Activated CD4-positive, CD25-positive, alpha-beta regulatory T cell treated with anti-CD3 and anti-CD28 coated beads, Interleukin-2, amount 50 U/mL, for 16 hours (primary cell): ENCODE measurements at regions not wholly inside any gene's neighbourhood (a gene's known extent, or its start where the extent isn't known, plus 50 kb on each side); places are given as distances from the start of the nearest gene placed in this dataset.
"Not testable (repeated sequence)": the region's sequence is repeated elsewhere in the genome, so short reads cannot be mapped to it uniquely, and the experiment has no call there.

Source experiments
- DNase-seq: peaks from one replicate; pipeline ENCODE4 v3.0.0-alpha.2; 2020; ENCODE audit warnings: low read depth, low spot score

DNA sequence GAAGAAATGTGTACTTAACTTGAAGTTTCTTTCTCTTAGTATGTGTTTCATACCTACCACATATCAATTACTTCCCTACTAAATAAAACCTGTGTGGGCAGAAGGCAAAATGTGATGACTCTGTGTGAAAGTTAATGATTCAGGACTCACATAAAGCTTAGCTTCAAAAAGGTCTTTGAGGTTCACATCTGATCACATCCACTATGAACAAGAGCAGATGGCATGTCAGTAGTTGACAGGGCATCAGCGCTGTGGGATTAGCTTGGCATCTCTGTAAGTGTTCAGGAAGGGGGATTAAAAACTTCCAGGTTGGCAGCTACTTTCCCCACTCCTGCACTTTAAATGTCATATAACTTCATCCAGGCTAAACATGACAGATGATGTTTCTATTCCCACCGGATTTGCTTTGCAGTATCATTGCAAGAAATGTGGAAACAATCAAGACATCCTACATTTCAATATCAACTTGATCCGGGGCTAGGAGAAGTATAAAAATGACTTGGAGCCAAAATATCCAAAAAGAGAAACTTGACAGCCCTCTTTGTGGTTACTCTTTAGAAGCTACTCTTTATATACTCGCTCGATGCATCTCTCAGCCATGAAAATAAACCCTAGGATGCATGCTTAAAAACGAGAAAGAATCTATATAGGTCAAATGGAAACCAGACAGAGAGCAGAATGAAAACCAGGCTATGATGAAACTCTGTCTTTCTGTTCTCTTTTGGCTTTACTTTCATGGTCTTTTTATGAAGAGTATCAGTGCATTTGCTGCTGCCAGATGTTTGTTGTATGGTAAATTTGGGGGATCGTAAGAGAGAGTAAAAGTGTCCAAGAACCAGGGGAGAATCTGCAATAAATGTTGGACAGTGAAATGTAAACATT, 273.1 kb upstream of the ALCAM start:
- no peak for DNase-seq

DNA sequence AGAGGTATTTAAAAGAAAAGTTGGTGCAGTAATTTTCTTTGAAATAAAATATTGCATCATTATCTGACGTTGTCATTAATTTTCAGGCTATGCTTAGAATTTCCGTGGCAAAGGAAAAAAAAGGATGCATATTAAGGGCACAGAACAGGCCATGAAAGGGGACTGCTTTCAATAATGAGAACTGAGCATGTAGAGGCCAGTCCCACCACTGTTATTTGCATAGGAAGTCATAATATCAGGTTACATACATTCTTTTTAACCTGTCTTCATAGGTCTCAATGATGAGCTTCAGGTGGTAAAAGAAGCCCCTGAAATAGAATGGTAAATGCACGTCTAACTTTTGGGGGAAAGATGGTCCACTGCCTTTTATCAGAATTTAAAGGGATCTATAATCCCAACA, 272.1 kb upstream of the ALCAM start:
- no peak for DNase-seq

DNA sequence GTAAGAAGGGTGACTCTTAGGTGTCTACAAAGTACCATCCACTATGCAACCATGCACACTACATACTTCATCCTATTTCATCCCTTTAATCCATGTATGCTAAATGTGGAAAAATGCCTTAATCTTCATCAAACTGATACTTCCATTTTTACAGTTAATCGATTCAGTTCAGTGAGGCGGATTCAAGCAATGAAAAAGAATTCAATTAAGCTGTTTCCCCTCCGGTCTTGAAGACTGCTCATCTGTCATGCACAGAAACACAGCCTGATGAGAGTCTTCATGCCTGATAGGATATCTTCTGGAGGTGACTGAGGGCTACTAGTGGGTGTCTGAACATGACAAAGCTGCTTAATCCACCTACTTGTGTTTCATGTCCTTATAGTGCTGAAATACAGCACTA, 270.6 kb upstream of the ALCAM start:
- no peak for DNase-seq

DNA sequence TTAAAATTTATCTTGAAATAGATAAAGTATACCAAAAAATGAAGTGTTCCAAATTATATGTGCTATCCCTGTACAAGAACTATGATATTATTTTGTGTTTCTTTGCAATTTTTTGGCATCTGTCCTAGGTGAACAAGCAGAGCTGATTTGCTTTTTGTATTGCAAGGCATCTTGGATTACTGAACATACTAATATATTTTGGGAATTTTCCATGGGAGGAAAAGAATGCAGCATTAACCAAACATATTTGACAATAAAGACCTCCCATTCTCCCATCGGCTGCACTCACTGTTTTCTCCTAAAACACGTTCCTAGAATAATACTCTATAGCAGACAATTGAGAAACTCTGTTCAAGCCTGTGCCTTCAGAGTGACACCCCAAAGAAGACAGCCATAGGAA, 265.1 kb upstream of the ALCAM start:
- DNase-seq = no peak

DNA sequence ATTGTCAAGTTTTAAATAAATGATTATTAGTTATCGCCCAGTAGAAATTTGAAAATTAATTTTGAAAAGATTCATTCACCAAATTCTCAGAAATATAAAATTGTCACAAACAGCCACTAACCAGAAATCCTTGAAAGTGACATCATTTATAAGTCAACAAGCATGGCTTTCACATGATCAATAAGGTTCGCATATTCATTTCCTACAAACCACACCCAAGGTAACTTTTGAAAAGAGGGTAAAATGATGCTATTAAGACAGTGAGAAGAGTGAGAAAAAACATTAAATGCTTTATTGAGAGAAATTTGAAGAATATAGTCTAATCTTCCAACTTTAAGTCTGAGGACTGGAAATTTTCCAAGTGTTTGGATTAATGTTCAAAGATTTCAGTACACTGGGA, 263.6 kb upstream of the ALCAM start:
- no peak for DNase-seq

DNA sequence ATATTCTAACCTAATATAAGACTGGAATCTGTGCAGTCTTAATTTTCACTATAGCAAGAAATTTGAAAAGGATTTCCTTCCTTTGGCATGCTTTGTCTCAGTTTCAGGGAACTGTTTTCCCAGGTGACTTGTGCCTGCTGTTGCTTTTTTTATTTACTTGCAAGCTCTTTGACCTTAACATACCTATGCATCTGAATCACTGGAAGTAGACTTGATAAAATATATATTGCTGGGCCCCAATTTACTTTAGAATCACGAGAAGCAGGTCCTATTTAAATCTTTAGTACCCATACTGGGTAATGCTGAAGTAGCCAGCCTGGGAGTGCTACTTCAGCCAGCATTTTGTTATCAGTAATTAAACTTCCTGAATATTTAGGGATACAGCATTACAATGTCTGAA, 257.9 kb upstream of the ALCAM start:
- DNase-seq = no peak

DNA sequence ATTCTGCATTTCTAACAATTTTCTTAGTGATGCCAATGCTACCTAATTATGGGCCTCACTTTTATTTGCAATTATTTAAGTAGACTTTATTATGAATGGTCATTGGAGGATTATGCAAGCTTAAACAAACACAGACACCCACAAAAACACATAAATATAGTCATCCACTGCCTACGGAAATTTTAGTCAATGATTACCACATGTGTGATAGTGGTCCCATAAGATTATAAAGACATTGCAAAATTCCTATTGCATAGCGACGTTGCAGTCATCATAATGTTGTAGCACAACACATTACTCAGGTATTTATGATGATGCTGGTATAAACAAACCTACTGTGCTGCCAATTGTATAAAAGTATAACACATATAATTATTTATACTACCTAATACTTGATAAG, 247.8 kb upstream of the ALCAM start:
- no peak for DNase-seq

DNA sequence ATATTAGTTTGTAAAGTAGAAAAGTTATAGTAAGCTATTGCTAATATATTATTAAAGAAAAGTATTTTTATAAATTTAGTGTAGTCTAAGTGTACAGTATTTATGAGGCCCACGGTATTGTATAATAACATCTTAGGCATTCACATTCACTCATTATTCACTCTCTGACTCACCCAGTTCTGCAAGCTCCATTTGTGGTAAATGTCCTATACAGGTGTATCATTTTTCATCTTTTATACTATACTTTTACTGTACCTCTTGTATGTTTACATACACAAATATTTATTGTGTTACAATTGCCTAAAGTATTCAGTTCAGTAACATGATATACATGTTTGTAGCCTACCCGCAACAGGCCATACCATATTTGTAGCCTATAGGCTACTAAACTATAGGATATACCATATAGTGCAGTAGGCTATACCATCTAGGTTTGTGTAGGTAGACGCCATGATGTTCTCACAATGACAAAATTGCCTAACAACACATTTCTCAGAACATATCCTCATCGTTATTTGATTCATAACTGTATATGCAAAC, 246.8 kb upstream of the ALCAM start:
- no peak for DNase-seq

DNA sequence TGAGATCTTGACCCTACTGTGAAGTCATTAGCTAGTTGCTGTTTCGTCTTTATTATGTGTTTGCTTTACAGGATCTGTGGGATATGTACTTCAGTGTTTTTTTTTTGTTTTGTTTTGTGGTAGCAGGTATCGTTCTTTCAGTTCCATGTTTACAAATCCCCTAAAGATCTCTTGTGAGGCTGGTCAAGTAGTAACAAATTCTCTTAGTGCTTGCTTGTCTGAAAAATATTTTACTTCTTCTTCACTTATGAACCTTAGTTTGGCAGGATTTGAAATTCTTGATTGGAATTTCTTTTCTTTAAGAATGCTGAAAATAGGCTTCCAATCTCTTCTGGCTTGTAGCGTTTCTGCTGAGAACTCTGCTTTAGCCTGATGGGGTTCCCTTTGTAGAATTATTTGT, 235.8 kb upstream of the ALCAM start:
- no peak for DNase-seq

DNA sequence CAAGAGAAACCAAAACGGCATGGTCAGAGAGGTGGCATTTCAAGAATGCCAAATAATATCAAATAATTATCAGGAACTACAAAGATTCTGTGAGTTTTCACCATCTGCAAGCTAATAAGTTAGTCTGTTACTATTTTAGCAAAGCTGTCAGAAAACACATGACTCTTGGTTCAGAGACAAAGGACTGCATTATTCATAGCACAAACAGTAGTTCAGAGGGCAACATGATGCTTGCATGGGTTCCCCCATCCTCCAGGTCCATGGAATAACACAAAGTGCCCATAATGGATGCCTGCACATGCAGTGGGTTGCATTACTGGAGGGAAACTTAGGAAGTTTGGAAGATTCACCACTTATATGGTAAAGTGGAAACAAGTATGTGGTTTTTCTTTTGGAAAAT, 228.8 kb upstream of the ALCAM start:
- no peak for DNase-seq

DNA sequence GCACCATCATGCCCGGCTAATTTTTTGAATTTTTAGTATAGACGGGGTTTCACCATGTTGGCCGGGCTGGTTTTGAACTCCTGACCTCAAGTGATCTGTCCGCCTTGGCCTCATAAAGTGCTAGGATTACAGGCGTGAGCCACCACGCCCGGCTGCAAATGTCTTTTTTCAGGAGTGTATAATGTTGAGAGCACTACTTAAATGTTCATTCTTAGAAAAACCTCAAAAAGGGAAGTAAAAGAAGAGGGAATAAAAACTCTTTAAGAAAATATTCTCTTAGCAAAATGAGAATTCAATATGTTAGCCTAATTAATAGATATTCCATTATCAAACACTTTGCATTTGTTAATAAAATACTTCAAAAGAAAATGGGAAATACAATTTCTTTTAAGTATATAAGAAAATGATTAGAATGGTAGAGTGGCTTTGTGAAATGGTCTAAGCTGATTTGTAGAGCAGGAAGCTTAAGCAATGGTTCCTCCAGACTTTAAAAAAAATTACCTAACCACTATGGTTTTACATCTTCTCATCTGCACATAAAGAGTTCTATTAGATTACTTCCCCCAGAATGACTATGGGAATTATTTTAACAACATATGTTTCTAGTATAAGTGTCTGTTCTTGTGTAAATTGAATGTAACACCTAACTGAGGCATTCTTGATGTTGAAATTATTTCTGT, 226.7 kb upstream of the ALCAM start:
- DNase-seq = no peak

DNA sequence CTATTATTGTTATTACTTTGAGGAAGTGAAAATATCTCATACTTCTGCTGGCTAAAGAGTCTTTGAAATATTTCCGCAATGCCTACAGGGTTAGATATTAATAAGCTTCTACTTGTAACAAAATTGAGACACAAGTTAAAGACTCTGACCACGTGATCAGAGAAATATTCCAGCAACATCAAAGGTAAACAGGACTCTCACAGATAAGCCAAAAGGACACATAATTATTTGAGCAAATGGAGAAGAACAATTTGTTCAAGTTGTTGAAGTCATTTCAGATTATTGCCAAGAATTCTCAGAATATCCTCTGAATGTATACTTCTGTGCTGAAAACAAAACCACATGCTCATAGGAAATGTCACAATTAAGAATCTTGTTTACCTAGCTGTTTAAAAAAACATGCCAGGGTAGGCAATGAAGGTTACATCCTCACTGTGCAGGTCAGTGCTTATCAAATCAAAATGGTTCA, 225.8 kb upstream of the ALCAM start:
- no peak for DNase-seq

DNA sequence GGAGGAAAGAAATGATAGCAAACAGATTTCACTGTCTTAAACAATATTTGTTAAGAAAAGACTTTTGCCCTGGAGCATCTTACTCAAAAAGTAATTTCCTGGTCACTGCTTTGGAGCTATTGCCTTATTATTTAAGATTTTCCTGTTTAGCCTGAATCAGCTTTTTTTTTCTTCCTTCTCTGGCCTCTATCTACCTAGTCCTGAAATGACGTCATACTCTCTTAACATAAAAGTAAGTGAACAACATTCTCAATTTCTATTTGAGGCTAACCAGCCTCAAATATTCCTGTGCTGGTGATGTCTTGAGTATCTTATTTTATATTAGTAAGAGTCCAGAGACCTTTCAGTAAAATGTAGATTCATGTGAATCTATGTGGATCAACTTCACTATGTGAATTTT, 221.9 kb upstream of the ALCAM start:
- DNase-seq = no peak

DNA sequence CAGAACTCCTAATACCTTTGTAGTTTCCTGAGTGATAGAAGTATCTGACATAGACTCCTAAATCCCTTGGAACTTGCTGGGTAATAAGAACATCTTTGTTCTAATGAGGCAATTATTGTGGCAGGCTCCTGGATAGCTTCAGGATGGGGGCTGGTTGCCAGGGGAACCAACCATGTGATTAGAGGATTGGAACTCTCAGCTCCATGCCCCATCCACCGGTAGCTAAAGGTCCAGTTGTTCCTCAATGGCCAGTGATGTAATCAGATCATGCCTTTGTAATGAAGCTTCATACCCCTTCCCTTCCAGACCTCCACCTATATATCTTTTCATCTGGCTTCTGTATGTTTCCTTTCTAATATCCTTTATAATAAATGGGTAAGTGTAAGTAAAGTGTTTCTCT, 221.2 kb upstream of the ALCAM start:
- DNase-seq = no peak

DNA sequence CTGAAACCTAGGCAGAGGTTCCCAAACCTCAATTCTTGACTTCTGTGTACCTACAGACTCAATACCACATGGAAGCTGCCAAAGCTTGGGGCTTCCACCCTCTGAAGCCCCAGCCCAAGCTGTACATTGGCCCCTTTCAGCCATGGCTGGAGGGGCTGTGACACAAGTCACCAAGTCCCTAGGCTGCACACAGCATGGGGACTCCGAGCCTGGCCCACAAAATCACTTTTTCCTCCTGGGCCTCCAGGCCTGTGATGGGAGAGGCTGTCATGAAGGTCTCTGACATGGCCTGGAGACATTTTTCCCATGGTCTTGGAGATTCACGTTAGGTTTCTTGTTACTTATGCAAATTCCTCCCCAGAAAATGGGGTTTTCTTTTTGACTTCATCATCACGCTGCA, 217.5 kb upstream of the ALCAM start:
- not testable (repeated sequence) for DNase-seq

DNA sequence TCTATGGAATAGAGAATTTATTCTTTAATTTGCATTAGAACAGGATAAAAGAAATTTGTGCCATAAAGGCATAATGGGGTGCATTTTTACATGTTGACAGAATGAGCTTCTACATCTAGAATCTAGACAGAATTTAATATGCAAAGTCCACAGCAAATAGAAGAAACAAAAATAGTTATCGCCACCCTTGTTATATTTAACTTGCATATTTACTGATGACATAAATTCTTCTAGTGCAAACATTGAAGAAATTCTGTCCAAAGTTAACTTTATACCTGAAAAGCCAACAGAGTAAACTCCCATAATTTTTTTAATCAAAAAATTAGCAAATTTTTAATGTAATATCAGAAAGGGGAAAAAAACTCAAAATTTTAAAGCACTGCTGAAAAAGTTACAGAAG, 213.7 kb upstream of the ALCAM start:
- no peak for DNase-seq

DNA sequence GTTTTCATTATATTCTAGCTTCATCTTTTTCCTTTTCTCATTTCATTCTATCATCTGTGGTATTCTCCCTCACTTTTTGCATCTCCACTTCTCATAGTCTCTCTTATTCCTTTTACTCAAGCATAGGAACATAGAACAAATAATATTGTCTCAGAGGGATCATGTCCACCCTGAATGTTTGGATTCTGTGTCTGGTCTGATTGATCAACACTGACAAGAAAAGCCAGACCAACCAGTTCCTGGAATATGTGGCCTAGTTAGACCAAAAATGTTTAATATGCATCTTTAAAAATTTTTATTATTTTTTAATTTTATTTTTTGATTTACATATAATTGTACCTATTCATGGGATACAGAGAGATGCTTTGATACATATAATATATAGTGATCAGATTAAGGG, 212.0 kb upstream of the ALCAM start:
- DNase-seq = no peak

DNA sequence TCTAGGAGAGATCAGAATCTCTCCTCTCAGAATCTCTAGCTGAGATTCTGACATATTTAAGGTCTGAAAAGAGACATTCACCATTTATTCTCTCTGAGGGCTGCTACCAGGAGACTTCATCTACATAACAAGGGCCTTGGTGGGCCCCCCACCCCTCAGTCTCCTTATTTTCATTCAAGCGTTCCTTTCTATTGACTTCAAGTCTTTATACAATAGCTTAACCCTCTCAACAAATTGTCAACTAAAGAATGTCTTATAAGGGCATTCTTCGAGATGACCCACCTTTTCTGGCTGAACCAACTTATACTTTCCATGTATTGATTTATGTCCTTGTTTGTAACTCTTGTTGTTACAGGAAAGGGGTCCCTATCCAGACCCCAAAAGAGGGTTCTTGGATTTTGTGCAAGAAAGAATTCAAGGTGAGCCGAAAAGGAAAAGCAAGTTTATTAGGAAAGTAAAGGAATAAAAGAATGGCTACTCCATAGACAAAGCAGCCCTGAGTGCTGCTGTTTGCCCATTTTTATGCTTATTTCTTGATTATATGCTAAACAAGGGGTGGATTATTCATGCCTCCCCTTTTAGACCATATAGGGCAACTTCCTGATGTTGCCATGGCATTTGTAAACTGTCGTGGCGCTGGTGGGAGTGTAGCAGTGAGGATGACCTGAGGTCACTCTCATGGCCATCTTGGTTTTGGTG, 209.5 kb upstream of the ALCAM start:
- no peak for DNase-seq

DNA sequence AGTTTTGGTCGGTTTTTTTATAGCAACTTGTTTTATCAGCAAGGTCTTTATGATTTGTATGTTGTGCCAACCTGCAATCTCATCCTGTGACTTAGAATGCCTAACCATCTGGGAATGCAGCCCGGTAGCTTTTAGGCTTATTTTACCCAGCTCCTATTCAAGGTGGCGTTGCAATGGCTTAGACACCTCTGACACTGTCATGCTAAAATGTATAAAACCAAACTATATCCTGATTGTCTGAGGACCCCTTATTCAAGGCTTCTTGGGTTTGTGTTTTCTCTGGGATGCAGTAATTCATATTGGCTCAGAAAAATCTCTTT, 209.0 kb upstream of the ALCAM start:
- DNase-seq = no peak

DNA sequence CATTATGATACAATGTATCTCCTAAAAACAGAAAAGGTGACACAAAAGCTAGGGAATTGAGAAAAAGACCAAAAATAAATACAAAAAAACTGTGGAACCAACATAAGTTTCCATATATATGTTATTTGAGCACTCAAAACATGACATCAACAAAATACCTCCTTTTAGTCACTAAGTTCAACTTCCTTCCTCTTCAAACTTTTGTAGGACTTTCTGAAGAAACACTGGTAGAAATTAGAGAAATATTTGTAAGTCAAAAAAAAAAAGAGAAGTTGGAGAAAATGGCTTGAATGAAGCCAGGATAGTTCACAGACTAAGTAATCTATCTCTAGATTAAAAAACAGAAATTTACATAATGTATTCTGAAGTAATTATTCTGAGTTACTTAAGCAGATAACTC, 208.4 kb upstream of the ALCAM start:
- no peak for DNase-seq

DNA sequence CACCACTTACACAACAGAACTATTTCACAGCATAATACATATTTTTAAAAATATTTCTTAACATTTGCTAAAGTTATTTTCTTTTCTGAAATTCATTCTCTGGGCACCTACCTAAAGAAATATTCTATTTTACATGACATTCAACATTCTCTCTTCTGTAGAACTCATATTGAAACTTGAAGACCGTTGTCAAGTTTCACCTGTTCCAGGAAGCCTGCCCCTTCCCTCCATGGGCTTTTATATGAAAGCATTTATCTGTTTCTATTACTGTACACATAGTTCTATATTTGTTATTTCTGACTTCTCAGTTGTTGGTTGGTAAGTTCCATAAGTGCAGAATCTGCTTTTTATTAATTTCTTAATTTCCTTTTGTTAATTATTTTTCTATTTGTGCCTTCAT, 204.3 kb upstream of the ALCAM start:
- DNase-seq = no peak

DNA sequence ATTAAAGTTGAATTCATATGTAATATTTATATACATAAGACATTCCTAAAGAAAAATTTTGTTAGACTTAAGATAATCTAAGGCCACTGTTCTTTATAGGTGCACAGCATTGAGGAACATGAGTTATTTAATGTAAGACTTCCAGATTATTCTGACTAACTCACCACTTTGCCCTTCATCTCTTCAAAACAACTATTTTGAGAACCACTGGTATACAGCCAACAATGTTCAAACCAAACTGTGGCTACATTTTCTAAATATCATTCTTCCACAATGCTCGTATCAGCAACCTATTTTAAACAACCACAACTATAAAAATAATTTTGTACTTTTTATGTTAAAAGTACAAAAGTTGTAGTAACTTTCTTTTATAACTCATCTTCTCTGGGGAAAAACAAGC, 199.8 kb upstream of the ALCAM start:
- no peak for DNase-seq

DNA sequence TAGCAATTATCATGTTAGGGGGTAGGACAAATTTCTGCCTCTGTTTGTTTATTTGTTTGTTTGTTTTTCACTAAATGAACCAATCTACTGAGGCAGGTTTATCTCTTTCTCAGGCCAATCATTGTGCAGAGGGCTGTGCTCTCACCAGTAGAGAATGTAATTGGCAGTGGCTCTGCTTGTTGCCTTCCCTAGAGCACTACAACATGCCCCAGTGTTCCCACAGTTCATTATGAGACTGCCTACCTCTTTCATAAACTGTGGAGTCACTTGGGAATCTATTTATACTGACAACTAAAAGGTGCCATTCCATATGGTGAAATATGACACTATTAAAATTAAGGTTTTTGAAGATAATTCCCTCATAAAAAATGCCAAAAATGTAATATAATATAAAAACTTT, 196.3 kb upstream of the ALCAM start:
- DNase-seq = no peak
